ENCODE measurements at regions not wholly inside any gene's neighbourhood (a gene's known extent, or its start where the extent isn't known, plus 50 kb on each side); places are given as distances from the start of the nearest gene placed in this dataset.

DNA sequence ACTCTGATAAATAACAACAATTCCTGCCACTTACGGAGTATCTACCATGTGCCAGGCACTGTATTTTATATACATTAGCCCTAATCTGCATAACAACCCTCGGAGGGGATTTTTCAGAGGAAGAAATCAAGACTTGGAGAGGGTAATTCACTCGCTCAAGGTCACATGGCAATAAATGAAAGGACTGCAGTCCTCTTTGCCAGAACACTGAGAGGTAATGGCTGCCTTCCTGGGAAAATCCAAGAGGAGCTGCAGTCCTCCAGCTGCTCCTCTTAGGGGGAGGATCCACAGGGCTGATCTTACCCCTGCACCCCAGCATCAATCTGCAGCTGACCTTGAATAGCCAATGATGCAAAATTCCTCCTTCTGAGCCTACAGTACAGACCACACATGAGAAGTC is 114.1 kb upstream of the RPL38 start:
- TF ChIP-seq EZH2 (IDR thresholded peaks at IDR 0.05; ENCODE audit: borderline replicate concordance, low read length): no peak
- TF ChIP-seq, protein P1, sequence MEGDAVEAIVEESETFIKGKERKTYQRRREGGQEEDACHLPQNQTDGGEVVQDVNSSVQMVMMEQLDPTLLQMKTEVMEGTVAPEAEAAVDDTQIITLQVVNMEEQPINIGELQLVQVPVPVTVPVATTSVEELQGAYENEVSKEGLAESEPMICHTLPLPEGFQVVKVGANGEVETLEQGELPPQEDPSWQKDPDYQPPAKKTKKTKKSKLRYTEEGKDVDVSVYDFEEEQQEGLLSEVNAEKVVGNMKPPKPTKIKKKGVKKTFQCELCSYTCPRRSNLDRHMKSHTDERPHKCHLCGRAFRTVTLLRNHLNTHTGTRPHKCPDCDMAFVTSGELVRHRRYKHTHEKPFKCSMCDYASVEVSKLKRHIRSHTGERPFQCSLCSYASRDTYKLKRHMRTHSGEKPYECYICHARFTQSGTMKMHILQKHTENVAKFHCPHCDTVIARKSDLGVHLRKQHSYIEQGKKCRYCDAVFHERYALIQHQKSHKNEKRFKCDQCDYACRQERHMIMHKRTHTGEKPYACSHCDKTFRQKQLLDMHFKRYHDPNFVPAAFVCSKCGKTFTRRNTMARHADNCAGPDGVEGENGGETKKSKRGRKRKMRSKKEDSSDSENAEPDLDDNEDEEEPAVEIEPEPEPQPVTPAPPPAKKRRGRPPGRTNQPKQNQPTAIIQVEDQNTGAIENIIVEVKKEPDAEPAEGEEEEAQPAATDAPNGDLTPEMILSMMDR (conservative IDR thresholded peaks at IDR 0.05 in 1 of 2, IDR thresholded peaks at IDR 0.05 in 1 of 2; ENCODE audit: extremely low read depth in 1 of 2, insufficient read depth in 1 of 2, low read depth in 1 of 2, low read length in 2 of 2): no peak
